Tibial nerve (tissue), 4 donors: ENCODE measurements at regions not wholly inside any gene's neighbourhood (a gene's known extent, or its start where the extent isn't known, plus 50 kb on each side); places are given as distances from the start of the nearest gene placed in this dataset.

Experiments used
- DNase-seq, 2 donors: peaks; one replicate each; pipeline ENCODE4 v3.0.0-alpha.2; 2019; ENCODE audit warnings: low spot score in 2 of 2
- H3K27ac ChIP-seq, 4 donors: fragments of 200-600 bp; sonication (generic) in 3 of 4; one replicate each; pipeline ENCODE4 v1.5.1; 2017 to 2019; ENCODE audit warnings: mild to moderate bottlenecking in 1 of 4
- H3K27me3 ChIP-seq, 2 donors: fragments of 200-600 bp; sonication (generic) in 1 of 2; one replicate each; pipeline versions ENCODE4 v1.5.1 to v1.6.0; 2017 to 2019
- H3K36me3 ChIP-seq, 3 donors: fragments of 200-600 bp; sonication (generic); one replicate each; pipeline ENCODE4 v1.5.1; 2018 to 2019
- H3K4me1 ChIP-seq, 4 donors: fragments of 200-600 bp; sonication (generic) in 3 of 4; one replicate each; pipeline ENCODE4 v1.5.1; 2017 to 2019
- H3K4me3 ChIP-seq, 4 donors: fragments of 200-600 bp; sonication (generic) in 3 of 4; one replicate each; pipeline ENCODE4 v1.5.1; 2017 to 2019; ENCODE audit warnings: mild to moderate bottlenecking in 1 of 4, moderate library complexity in 1 of 4
- H3K9me3 ChIP-seq, 4 donors: fragments of 200-600 bp; sonication (generic) in 3 of 4; one replicate each; pipeline ENCODE4 v1.5.1; 2017 to 2019
- CTCF ChIP-seq, 5 experiments: fragments of 200-600 bp in 3 of 5; fragments of 450-650 bp in 2 of 5; sonication (generic) in 3 of 5; IDR thresholded peaks; one replicate each; pipeline ENCODE4 v1.5.1; 2016 to 2019; ENCODE audit warnings: antibody characterized with exemption in 5 of 5, mild to moderate bottlenecking in 3 of 5, moderate library complexity in 2 of 5
- EP300 ChIP-seq, 2 donors: sonication (generic); formaldehyde crosslinking; IDR thresholded peaks; one replicate each; pipeline ENCODE4 v1.6.1; 2017; ENCODE audit warnings: antibody characterized with exemption in 2 of 2, mild to moderate bottlenecking in 1 of 2
- POLR2A ChIP-seq, 2 donors: fragments of 450-650 bp; IDR thresholded peaks; one replicate each; pipeline ENCODE4 v1.6.1; 2017; ENCODE audit warnings: antibody characterized with exemption in 2 of 2, mild to moderate bottlenecking in 2 of 2, moderate library complexity in 2 of 2
- WGBS, 2 donors: methylation state at CpG; one replicate each; pipeline ENCODE4 v1.1.5; 2018; 5-methylcytosine and 5-hydroxymethylcytosine counted together

- WGBS, 2 donors: 24 to 30% methylated on average over 14 of the region's 14 CpGs
- no peak overlapping the region for H3K4me3 ChIP-seq
- no peak for DNase-seq
- H3K36me3 ChIP-seq: no peaks in the 10 kb centered on the region
- H3K9me3 ChIP-seq: peaks cover 0 to 9% (median 0%) of the 10 kb centered on the region in 4 donors
- TF ChIP-seq CTCF (IDR thresholded peaks at IDR 0.05): no peak
- no peak for TF ChIP-seq EP300 (IDR thresholded peaks at IDR 0.05)
- TF ChIP-seq POLR2A (IDR thresholded peaks at IDR 0.05): no peak
- no peaks in the 10 kb centered on the region for H3K4me1 ChIP-seq
- no peak overlapping the region for H3K27ac ChIP-seq
- H3K27me3 ChIP-seq: no peaks in the 10 kb centered on the region
These were observed 1423.9 kb upstream of the PRMT6 start for GRCh38 chr1:105632342-105633196.

- no peak for DNase-seq
- Histone ChIP-seq H3K36me3 (no peaks in the 10 kb centered on the region), H3K4me3 (no peak overlapping the region), H3K9me3 (peaks cover 0 to 7% (median 0%) of the 10 kb centered on the region in 4 donors), H3K4me1 (no peaks in the 10 kb centered on the region), H3K27me3 (no peaks in the 10 kb centered on the region), H3K27ac (no peak overlapping the region)
- no peak for TF ChIP-seq POLR2A (IDR thresholded peaks at IDR 0.05)
- TF ChIP-seq EP300 (IDR thresholded peaks at IDR 0.05): no peak
- no peak for TF ChIP-seq CTCF (IDR thresholded peaks at IDR 0.05)
- WGBS, 2 donors: 65 to 80% methylated on average over 2 of the region's 2 CpGs
These were observed 1420.4 kb upstream of the PRMT6 start for GRCh38 chr1:105636052-105636451.

GRCh38 chr1:105641407-105641806 is 1415.1 kb upstream of the PRMT6 start:
- no peak overlapping the region for H3K27ac ChIP-seq
- H3K36me3 ChIP-seq: no peaks in the 10 kb centered on the region
- H3K9me3 ChIP-seq: no peaks in the 10 kb centered on the region
- H3K4me1 ChIP-seq: no peaks in the 10 kb centered on the region
- no peaks in the 10 kb centered on the region for H3K27me3 ChIP-seq
- no peak overlapping the region for H3K4me3 ChIP-seq
- WGBS, 2 donors: 93 to 100% methylated on average over 1 of the region's 1 CpG
- TF ChIP-seq POLR2A (IDR thresholded peaks at IDR 0.05) (no peak), EP300 (IDR thresholded peaks at IDR 0.05) (no peak), CTCF (IDR thresholded peaks at IDR 0.05) (no peak)
- DNase-seq: no peak

- H3K4me1 ChIP-seq: no peaks in the 10 kb centered on the region
- no peak for TF ChIP-seq POLR2A (IDR thresholded peaks at IDR 0.05)
- TF ChIP-seq CTCF (IDR thresholded peaks at IDR 0.05): no peak
- TF ChIP-seq EP300 (IDR thresholded peaks at IDR 0.05): no peak
- H3K4me3 ChIP-seq: no peak overlapping the region
- H3K27me3 ChIP-seq: no peaks in the 10 kb centered on the region
- 74 to 92% methylated on average over 1 of the region's 1 CpG for WGBS, 2 donors
- no peaks in the 10 kb centered on the region for H3K9me3 ChIP-seq
- H3K27ac ChIP-seq: no peak overlapping the region
- no peak for DNase-seq
- H3K36me3 ChIP-seq: no peaks in the 10 kb centered on the region
These were observed 1404.4 kb upstream of the PRMT6 start for GRCh38 chr1:105652109-105652508.

- no peak overlapping the region for H3K4me3 ChIP-seq
- H3K4me1 ChIP-seq: no peaks in the 10 kb centered on the region
- DNase-seq: no peak
- H3K9me3 ChIP-seq: no peaks in the 10 kb centered on the region
- H3K27me3 ChIP-seq: no peaks in the 10 kb centered on the region
- no peak for TF ChIP-seq CTCF (IDR thresholded peaks at IDR 0.05)
- no peak for TF ChIP-seq EP300 (IDR thresholded peaks at IDR 0.05)
- WGBS, 2 donors: 57 to 58% methylated on average over 4 of the region's 4 CpGs
- no peak overlapping the region for H3K27ac ChIP-seq
- no peaks in the 10 kb centered on the region for H3K36me3 ChIP-seq
These were observed 1401.4 kb upstream of the PRMT6 start for GRCh38 chr1:105655032-105655431.
